RWPE2 (cell line): ENCODE measurements at regions not wholly inside any gene's neighbourhood (a gene's known extent, or its start where the extent isn't known, plus 50 kb on each side); places are given as distances from the start of the nearest gene placed in this dataset.

Experiments used
- ATAC-seq: fragments of 200-7000 bp; cut with Tn5 transposase; 3 replicates; pipeline ENCODE4 v1.9.1; 2021; ENCODE audit warnings: low read depth
- DNase-seq: peaks from one replicate; pipeline ENCODE4 v3.0.0-alpha.2; 2020; ENCODE audit warnings: low spot score
- H3K27ac ChIP-seq: fragments of 450-650 bp; 2 replicates; pipeline ENCODE4 v1.5.1; 2017; ENCODE audit warnings: mild to moderate bottlenecking; ENCODE audit not compliant: poor library complexity, severe bottlenecking
- H3K27me3 ChIP-seq: fragments of 250-450 bp; sonication (Bioruptor Pico); 2 replicates; pipeline ENCODE4 v1.5.1; 2021; ENCODE audit warnings: mild to moderate bottlenecking, moderate library complexity; ENCODE audit not compliant: insufficient read depth, poor library complexity, severe bottlenecking
- H3K36me3 ChIP-seq: fragments of 250-450 bp; sonication (Bioruptor Pico); 2 replicates; pipeline ENCODE4 v1.5.1; 2020; ENCODE audit warnings: low read depth, mild to moderate bottlenecking, moderate library complexity
- H3K4me1 ChIP-seq: fragments of 250-450 bp; sonication (Bioruptor Pico); 2 replicates; pipeline ENCODE4 v1.5.1; 2021; ENCODE audit warnings: mild to moderate bottlenecking, moderate library complexity; ENCODE audit not compliant: insufficient read depth, poor library complexity, severe bottlenecking
- H3K4me3 ChIP-seq: fragments of 250-450 bp; sonication (Bioruptor Pico); 2 replicates; pipeline ENCODE4 v1.5.1; 2021; ENCODE audit warnings: mild to moderate bottlenecking, moderate library complexity; ENCODE audit not compliant: severe bottlenecking
- H3K9me3 ChIP-seq: fragments of 250-450 bp; sonication (Bioruptor Pico); 2 replicates; pipeline ENCODE4 v1.5.1; 2021; ENCODE audit warnings: mild to moderate bottlenecking, moderate library complexity; ENCODE audit not compliant: severe bottlenecking
- CTCF ChIP-seq: fragments of 450-650 bp; IDR thresholded peaks from one replicate; pipeline ENCODE4 v1.5.1; 2017; ENCODE audit warnings: mild to moderate bottlenecking, moderate library complexity; ENCODE audit not compliant: poor library complexity, severe bottlenecking

- TF ChIP-seq CTCF: no peak
- Histone ChIP-seq H3K9me3 (peaks cover 10% of the 10 kb centered on the region), H3K4me1 (peaks cover 8% of the 10 kb centered on the region), H3K4me3 (no peak overlapping the region), H3K36me3 (no peaks in the 10 kb centered on the region), H3K27ac (peak overlapping the region; percentile 11), H3K27me3 (no peaks in the 10 kb centered on the region)
- DNase-seq (no peak), ATAC-seq (peak; percentile 97)
Measured at GRCh38 chr10:121002586-121003205, 151.5 kb downstream of the WDR11 start.

- ATAC-seq (no peak), DNase-seq (no peak)
- Histone ChIP-seq H3K9me3 (peaks cover 10% of the 10 kb centered on the region), H3K27ac (no peak overlapping the region), H3K4me3 (no peak overlapping the region), H3K36me3 (no peaks in the 10 kb centered on the region), H3K27me3 (no peaks in the 10 kb centered on the region), H3K4me1 (peaks cover 8% of the 10 kb centered on the region)
- no peak for TF ChIP-seq CTCF
Measured at GRCh38 chr10:121005948-121006587, 154.9 kb downstream of the WDR11 start.

DNA sequence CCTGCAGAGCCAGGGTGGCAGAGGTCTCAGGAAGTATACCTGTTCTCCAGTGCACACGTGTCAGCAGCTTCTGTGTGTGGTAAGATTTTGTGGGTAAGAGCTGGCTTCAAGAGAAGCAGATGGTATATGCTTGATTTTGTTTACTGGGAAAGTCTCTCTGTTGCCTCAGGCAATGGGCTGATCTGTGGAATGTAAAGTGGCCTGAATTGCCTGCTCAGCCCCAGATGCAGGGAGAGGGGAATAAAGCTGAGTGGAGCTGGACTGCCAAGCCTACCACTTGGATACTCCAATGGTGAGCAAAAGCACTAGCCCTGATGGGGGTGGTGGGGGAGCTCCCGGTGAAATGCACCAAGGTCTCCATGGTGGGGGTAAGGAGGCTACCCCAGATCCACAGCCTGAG lies 156.1 kb downstream of the WDR11 start:
- no peak overlapping the region for H3K4me3 ChIP-seq
- peaks cover 8% of the 10 kb centered on the region for H3K4me1 ChIP-seq
- no peaks in the 10 kb centered on the region for H3K27me3 ChIP-seq
- H3K36me3 ChIP-seq: no peaks in the 10 kb centered on the region
- no peak for TF ChIP-seq CTCF
- H3K27ac ChIP-seq: no peak overlapping the region
- ATAC-seq: no peak
- peaks cover 10% of the 10 kb centered on the region for H3K9me3 ChIP-seq
- DNase-seq: no peak

- no peak for TF ChIP-seq CTCF
- Histone ChIP-seq H3K4me3 (no peak overlapping the region), H3K4me1 (no peaks in the 10 kb centered on the region), H3K27me3 (no peaks in the 10 kb centered on the region), H3K9me3 (no peaks in the 10 kb centered on the region), H3K27ac (no peak overlapping the region), H3K36me3 (no peaks in the 10 kb centered on the region)
- ATAC-seq (no peak), DNase-seq (no peak)
Measured at GRCh38 chr10:121015916-121016315, 164.8 kb downstream of the WDR11 start.

DNA sequence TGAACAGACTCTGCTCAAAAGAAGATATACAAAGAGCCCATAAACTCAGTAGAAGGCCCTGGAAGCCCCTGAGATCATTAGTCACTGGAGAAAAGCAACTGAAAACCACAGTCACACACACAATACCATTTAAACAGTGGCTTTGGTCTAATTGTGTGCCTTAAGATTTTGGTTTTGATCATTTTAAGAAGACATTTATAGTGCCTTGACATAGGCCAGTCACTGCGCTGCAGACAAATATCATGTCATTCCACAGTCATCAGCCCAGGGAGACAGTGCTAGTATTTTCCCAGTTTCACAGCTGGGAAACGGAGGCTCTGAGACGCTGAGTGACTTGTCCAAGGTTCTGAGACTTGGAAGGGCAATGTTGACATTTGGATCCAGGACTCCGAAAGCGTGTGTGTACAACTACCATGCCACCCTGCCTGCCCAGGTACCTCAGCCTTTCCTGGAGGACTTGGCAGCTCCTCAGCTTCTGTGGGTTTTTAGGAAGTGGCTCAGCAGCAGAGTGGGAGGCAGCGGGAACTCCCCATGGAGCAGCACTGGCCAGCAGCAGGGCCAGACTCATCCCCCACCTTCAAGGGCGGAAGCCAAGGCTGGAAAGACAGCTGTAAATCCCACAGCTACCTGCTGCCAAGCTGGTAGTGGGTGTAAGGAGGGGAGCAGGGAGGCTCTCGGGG lies 173.9 kb downstream of the WDR11 start:
- H3K4me1 ChIP-seq: no peaks in the 10 kb centered on the region
- H3K27me3 ChIP-seq: no peaks in the 10 kb centered on the region
- no peaks in the 10 kb centered on the region for H3K9me3 ChIP-seq
- no peak for DNase-seq
- H3K36me3 ChIP-seq: no peaks in the 10 kb centered on the region
- no peak for ATAC-seq
- no peak for TF ChIP-seq CTCF
- no peak overlapping the region for H3K27ac ChIP-seq
- H3K4me3 ChIP-seq: no peak overlapping the region
